ENCODE measurements at regions not wholly inside any gene's neighbourhood (a gene's known extent, or its start where the extent isn't known, plus 50 kb on each side); places are given as distances from the start of the nearest gene placed in this dataset.

- DNase-seq (ENCODE audit: low read depth): peak; percentile 9
Measured at GRCh38 chr2:56102866-56103265, 80.9 kb upstream of the CCDC85A start.

GRCh38 chr2:56104962-56105361, 78.8 kb upstream of the CCDC85A start:
- no peak for DNase-seq (ENCODE audit: low read depth)

- DNase-seq (ENCODE audit: low read depth): no peak
Measured at GRCh38 chr2:56107502-56108220, 76.1 kb upstream of the CCDC85A start.

GRCh38 chr2:56108806-56109205, 75.0 kb upstream of the CCDC85A start:
- no peak for DNase-seq (ENCODE audit: low read depth)

GRCh38 chr2:56109994-56110393, 73.8 kb upstream of the CCDC85A start:
- DNase-seq (ENCODE audit: low read depth): no peak

- DNase-seq (ENCODE audit: low read depth): no peak
Measured at GRCh38 chr2:56113382-56113975, 70.3 kb upstream of the CCDC85A start.

- DNase-seq (ENCODE audit: low read depth): no peak
Measured at GRCh38 chr2:56117764-56118163, 66.0 kb upstream of the CCDC85A start.

- DNase-seq (ENCODE audit: low read depth): no peak
Measured at GRCh38 chr2:56118474-56118873, 65.3 kb upstream of the CCDC85A start.

GRCh38 chr2:56121995-56122394, 61.8 kb upstream of the CCDC85A start:
- no peak for DNase-seq (ENCODE audit: low read depth)

GRCh38 chr2:56123538-56123937, 60.3 kb upstream of the CCDC85A start:
- no peak for DNase-seq (ENCODE audit: low read depth)

GRCh38 chr2:56127010-56127409, 56.8 kb upstream of the CCDC85A start:
- DNase-seq (ENCODE audit: low read depth): no peak

- no peak for DNase-seq (ENCODE audit: low read depth)
Measured at GRCh38 chr2:56127463-56128152, 56.2 kb upstream of the CCDC85A start.

GRCh38 chr2:56128235-56128634, 55.6 kb upstream of the CCDC85A start:
- DNase-seq (ENCODE audit: low read depth): no peak

- DNase-seq (ENCODE audit: low read depth): peak; percentile 5
Measured at GRCh38 chr2:56130463-56131070, 53.2 kb upstream of the CCDC85A start.

- peak; percentile 23 for DNase-seq (ENCODE audit: low read depth)
Measured at GRCh38 chr2:56132138-56132537, 51.7 kb upstream of the CCDC85A start.

GRCh38 chr2:56133441-56133840, 50.3 kb upstream of the CCDC85A start:
- DNase-seq (ENCODE audit: low read depth): no peak

GRCh38 chr2:56133931-56134629, 49.7 kb upstream of the CCDC85A start:
- DNase-seq (ENCODE audit: low read depth): no peak
